ENCODE measurements at regions not wholly inside any gene's neighbourhood (a gene's known extent, or its start where the extent isn't known, plus 50 kb on each side); places are given as distances from the start of the nearest gene placed in this dataset.

GRCh38 chr10:89153971-89154370, 53.1 kb downstream of the CH25H start:
- DNase-seq: no peak

- DNase-seq: no peak
Observed at GRCh38 chr10:89153116-89153515, 54.0 kb downstream of the CH25H start.

- DNase-seq: no peak
Observed at GRCh38 chr10:89151857-89152256, 55.3 kb downstream of the CH25H start.

GRCh38 chr10:89148061-89148460, 59.1 kb downstream of the CH25H start:
- DNase-seq: no peak

DNA sequence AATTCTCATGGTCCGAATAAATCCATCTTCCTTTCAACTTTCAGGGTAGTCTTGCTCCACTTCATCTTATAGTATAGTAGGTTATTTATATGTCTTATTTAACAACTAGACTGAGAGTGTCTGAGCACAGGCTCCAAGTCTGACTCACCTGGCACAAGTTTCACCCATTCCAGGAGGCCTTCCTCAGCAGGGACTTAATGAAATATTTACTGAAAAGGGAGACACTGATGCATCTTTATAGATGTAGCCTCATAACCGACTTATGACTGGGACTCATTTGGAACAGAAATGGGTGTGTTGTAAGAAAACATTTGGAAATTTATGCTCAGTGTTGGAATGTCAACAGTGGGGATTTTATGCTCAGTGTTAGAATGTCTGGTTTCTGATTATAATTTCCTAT, 59.9 kb downstream of the CH25H start:
- DNase-seq: no peak

DNA sequence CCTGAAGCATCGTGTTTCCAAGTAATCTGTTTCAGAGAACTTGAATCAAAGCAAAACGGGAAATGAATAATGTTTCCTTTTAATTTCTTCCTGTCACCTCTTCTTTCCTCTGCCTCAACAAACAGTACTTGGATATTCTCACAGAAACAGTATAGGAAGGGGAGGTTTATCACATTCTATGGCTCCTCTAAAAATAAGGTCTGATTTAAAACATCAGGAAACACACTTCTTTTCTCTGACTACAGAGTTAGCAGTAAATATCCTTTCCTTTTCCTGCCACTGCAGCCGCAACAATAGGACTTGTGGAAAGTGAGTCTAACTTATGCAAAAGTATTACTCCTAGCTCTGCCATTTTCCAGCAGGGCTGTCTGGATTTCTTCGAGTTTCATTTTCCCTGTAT, 62.3 kb downstream of the CH25H start:
- DNase-seq: no peak

GRCh38 chr10:89142590-89142989, 64.5 kb downstream of the CH25H start:
- DNase-seq: no peak

DNA sequence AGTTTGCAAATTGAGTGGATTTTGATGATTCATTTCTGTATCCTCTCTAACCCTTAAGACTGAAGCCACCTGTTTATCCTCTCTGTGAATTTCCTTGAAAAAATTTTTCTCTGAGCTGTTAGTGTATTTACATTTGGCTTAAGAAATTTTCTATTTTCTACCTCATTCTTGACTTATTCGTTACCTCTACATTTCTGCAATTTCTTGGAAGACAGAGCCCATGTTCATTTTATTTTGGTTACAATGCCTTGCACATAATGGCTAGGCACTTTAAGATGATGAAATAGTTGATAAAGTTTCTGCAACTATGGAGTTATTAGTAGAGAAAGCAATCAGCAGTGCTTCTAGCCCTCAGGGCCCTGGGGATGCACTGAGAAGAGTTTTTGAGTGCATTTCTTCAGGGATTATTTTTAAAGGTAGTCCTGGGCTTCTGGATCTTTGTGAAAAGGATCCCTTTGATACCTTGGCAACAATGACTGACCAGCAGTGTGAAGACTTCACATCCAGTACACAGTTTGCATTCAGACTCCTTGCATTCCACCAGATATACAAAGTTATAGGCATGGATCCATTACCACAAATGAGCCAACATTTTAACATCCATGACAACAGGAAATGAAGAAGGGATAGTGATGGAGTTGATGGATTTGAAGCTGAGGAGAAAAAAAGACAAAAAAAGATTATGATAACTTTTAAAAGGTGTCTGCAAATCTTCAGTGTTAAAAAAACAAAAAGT, 68.2 kb downstream of the CH25H start:
- no peak for DNase-seq

GRCh38 chr10:89134963-89135362, 72.2 kb downstream of the CH25H start:
- no peak for DNase-seq

DNA sequence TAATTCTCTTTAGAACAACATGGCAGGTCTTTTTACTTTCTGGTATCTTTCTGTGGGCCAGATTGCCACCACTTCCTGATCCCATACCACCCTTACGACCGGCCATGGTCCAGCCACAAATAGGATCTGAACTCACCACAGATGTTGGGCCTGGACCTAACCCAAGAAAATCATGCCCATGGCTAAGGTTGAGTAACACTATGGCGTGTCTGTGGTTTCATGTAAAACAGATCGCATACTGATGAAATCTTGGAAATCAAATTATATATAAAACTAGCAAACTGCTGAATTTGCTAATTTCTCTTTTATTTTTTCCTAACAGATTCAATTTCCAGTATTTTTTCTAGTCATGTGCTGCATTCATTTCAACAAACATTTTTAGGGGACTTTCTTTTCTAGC, 77.2 kb downstream of the CH25H start:
- no peak for DNase-seq

DNA sequence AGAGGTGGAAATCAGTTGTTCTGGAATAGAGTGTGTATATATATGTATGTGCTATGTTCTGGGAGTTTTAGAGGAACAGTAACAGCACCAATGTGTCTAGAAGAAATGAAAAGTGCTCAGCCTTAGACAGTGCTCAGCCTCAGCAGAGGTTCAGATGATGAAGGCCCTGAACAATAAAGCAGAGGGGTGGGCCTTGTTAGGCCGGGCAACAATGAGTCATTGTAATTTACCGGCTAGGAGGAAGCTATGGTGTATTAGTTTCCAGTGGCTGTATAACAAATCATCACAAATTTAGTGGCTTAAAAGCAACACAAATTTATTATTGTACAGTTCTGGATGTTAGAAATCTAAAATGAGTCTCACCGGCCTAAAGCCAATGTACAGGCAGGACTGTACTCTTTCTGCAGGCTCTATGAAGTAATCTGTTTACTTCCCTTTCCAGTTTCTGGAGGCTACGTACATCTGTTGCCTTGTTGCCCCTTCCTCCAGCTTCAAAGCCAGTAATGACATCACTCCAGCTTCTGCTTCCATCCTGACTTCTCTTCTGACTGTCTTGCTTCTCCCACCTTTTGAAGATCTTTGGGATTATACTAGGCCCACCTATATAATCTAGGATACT, 84.6 kb downstream of the CH25H start:
- no peak for DNase-seq

DNA sequence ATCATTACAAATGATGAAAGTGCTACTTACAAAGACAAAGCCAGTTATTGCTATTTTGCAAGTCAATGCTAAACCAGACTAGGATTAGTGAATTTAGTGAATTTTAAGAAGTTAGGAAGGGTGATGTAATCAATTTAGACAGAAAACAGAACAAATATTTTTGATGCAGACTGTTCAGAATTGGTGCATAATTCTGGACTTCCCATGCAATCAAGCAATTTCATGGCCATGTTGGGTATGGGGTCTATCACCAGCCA, 85.4 kb downstream of the CH25H start:
- no peak for DNase-seq

DNA sequence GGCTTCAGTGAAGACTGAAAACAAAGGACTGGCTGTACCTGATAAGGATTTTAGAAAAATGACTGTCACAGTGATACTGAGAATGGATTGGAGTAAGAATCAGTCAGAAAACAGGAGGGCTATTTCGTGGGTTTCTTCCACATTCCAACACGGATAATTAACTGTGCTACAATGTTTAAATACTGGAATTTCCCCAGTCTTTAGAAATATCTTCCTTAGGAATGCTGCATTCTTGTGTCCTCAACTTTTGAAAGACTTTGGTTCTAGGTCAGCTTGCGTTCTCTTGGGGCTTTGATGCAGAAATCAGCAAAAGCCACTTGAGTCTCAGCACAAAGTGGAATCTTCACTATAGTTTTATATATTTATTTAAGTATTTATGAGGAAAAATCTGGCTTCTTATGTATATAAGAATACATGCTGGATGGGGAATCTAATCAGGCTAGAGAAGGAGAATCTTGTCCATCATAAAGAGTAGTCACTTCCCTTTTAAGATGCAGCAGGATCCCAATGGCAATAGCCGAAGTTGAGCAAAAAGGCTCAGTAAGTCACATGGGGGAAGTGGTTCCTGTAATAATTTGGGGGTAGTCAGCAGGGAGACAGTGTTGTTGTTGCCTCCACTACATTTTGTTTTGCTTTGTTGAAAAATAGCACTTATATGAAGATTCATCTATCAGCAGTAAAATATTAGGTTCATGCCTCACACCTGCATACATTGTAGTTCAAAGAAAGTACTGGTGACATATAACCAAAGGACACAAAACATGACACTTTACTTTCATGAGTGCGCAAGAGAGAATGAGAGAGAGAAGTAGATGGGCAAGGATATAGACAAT, 86.0 kb downstream of the CH25H start:
- no peak for DNase-seq

DNA sequence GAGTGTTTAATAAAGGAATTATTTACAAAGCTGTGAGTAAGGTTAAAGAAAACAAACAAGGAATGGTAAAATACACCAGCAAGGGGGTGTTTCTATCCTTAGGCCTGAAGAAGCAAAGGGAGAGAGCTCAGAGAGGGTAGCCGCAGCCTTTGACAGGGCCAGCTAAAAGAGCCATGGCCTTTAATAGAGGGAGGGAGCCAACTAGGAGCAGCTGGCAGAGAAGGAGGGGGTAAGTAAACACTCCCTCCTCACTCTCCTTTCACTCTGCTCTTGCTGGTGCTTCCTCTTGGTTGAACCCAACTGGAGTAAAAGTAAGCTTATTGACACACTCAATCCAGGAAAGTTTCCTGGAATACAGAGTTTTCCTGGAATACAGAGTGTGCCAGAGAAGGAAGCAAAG, 87.5 kb downstream of the CH25H start:
- DNase-seq: peak in 1 of 2 experiments; percentile 9

GRCh38 chr10:89118091-89118490, 89.0 kb downstream of the CH25H start:
- no peak for DNase-seq

DNA sequence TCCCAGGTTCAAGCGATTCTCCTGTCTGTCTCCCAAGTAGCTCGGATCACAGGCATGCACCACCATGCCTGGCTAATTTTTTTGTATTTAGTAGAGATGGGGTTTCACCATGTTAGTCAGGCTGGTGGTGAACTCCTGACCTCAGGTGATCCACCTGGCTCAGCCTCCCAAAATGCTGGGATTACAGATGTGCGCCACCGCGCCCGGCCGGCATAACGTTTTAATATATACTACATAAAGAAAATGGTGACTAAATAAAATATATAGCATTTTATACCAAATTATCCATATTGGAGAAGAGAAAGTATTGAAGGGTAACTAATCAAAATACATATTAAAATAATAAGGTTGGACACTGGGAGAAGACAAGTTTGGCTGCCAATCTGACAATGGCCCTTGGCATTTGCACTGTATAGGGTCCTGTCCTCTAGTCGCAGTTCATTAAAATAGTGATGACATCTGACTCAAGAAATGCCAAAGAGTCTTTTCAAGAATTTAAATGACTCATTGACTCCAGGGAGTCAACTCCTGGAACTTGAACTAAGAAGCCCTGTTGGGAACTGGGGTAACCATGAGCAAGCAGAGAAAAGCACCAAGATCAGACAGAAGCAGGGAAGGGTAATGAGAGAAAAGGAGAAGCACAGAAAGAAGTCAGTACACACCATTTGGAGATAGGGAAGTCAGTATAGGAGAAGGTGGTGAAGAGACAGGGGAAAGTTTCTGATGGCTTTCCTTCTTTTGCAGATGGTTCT, 91.1 kb downstream of the CH25H start:
- no peak for DNase-seq

DNA sequence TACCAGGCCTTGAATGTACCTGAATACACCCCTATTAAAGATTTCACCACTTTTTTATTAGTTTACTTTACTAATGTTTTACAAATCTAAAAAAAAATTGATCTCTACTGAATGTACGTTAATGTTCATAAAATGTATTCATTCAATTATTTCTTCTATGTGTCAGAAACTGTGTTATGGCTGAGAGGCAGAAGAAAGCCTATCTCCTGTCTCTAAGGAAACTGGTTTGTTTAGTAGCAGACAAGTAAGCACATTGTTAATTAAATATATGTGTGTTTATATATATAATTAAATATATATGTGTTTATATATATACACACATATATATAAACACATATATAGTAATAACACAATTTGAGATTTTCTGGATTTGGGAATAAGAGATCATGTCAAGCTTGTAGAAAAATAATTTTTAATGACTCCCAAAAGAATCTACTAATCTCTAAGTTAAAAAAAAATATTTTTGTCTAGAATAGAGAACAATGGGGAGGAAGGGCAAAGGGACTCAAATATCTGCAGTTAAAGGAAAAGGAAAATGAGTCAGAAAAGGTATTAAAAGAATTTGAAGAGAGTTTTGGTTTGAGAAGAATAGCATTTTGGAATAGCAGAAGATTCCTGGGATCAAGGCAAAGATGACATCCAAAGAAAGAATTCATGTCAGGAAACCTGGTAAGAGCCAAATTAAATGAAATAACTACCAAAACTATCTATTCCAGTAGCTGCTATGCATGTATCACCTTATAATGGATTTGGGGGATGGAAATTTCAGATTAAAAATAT, 92.1 kb downstream of the CH25H start:
- DNase-seq: no peak

DNA sequence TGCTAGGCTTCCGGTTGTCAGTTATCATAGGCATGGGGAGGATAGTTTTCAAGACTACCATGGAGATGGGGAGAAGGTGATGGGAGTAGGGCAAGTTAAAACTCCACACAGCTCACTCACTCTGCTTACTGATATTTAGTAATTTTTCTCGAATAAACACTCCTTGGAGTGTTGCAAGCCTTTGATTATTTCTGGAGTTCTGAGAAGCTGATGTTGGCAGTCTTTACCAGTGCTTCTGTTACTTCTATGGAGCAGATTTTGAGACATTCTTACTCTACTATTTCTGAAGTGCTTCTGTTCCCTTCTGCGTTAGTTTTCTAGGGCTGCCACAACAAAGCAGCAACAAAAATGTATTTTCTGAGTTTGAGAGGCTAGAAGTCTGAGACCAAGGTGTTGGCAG, 104.4 kb downstream of the CH25H start:
- no peak for DNase-seq

DNA sequence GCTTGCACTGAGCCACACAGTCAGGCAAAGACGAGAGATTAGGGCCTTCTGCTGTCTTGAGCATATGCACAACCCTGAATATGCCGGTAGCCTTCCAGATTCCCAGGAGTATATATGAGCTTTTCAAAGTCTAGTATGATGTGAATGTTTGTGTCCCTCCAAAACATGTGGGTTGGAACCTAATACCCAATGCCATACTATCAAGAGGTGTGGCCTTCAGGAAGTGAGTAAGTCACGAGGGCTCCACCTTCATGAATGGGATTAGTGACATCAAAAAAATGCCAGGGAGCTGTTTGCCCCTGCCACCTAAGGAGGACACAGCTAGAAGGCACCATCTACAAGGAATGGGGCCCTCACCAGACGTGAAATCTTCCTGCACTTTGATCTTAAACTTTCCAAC, 105.2 kb downstream of the CH25H start:
- DNase-seq: no peak

DNA sequence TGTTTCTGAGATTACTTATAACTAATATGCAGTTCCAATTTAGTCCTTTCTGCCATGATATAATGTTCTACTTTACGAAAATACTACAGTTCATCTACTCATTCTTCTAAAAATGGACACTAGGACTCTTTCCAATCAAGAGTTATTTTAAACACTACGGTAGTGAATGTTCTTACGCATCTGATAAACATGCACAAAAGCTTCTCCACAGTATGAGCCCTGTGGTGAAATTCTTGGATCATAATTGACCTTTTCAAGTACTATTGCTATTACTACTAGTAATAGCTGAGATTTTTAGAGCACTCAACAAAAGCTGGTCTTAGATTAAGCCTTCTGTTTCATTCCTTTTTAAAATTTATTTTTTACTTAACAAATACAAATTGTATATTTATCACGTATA, 106.4 kb downstream of the CH25H start:
- no peak for DNase-seq

- no peak for DNase-seq
Observed at GRCh38 chr10:89097226-89097625, 106.6 kb downstream of the FAS start.

DNA sequence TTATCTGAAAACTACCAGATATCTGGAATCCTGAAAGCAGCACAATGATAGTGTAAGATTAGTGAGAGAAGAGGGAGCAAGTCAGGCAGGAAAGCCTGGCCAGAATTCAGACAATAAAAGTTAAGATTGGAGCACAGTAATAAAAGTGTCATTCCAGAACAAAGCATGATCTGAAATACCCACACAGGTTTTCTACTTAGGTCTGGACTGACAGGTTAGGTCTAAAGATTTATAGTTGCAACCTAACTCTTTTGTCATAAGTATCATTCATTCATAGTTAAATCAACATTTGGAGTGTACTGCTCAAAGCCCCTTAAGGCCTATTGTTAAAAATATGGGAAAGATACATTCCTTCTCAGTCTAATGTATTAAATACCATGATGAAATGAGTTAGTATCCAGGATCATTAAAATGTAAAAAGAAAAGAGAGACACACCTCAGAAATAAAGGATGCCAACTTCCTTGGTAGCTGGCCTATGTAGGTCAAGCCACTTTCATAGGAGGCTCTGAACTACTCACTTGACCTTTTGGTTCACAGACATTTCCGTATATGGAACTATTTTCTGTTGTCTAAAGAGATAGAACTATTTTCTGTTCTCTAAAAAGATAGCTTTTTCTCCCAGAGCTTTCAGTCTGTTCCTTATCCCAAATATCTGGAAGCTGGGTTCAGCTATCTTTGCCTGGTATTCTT, 105.2 kb downstream of the FAS start:
- DNase-seq: no peak
